GM12878 (cell line): ENCODE measurements at regions not wholly inside any gene's neighbourhood (a gene's known extent, or its start where the extent isn't known, plus 50 kb on each side); places are given as distances from the start of the nearest gene placed in this dataset.

ENCODE experiments used
- FOS ChIP-seq: IDR thresholded peaks from 3 replicates; pipeline ENCODE4 v1.6.1; 2011; ENCODE audit warnings: borderline replicate concordance; ENCODE audit not compliant: insufficient read length; ENCODE audit errors: extremely low read depth
- GABPA ChIP-seq: IDR thresholded peaks from 2 replicates; pipeline ENCODE4 v1.6.1; 2014; ENCODE audit warnings: antibody characterized with exemption, low read depth, mild to moderate bottlenecking, inconsistent platforms
- JUNB ChIP-seq: IDR thresholded peaks from 2 replicates; pipeline ENCODE4 v1.6.1; 2016; ENCODE audit warnings: antibody characterized with exemption, mild to moderate bottlenecking
- NR2C2 ChIP-seq: IDR thresholded peaks from 2 replicates; pipeline ENCODE4 v1.6.1; 2011; ENCODE audit warnings: borderline replicate concordance, low read depth; ENCODE audit not compliant: control insufficient read depth, insufficient read length
- NRF1 ChIP-seq: conservative IDR thresholded peaks from 2 replicates; pipeline ENCODE4 v1.6.1; 2011; ENCODE audit warnings: mild to moderate bottlenecking, low read depth, low read length, improper control_type of control experiment
- POLR2A ChIP-seq: IDR thresholded peaks from 2 replicates; pipeline ENCODE4 v1.6.1; 2011; ENCODE audit warnings: low read depth, mild to moderate bottlenecking, low read length
- RFX5 ChIP-seq: IDR thresholded peaks from 2 replicates; pipeline ENCODE4 v1.6.1; 2011; ENCODE audit warnings: low read depth, low read length, improper control_type of control experiment
- SREBF2 ChIP-seq: IDR thresholded peaks from 2 replicates; pipeline ENCODE4 v1.6.1; 2012; ENCODE audit warnings: mild to moderate bottlenecking, low read length
- ZNF24 ChIP-seq: fragments of 450-650 bp; IDR thresholded peaks from 2 replicates; pipeline ENCODE4 v1.6.1; 2017; ENCODE audit warnings: antibody characterized with exemption, mild to moderate bottlenecking
- ZNF274 ChIP-seq: IDR thresholded peaks from one replicate; pipeline ENCODE4 v1.8.0; 2011; ENCODE audit not compliant: insufficient read length, insufficient read depth
- TF ChIP-seq, protein P1 (sequence below), 3 experiments: IDR thresholded peaks in 2 of 3; conservative IDR thresholded peaks in 1 of 3; 2 replicates each; pipeline ENCODE4 v1.5.1; 2011; ENCODE audit warnings: low read depth in 3 of 3, low read length in 3 of 3, mild to moderate bottlenecking in 3 of 3, control low read depth in 2 of 3, moderate library complexity in 2 of 3, inconsistent platforms in 1 of 3, mixed read lengths in 1 of 3; ENCODE audit not compliant: control insufficient read depth in 2 of 3, insufficient read depth in 1 of 3; ENCODE audit errors: extremely low read depth in 1 of 3
- TF ChIP-seq, protein P2 (sequence below): IDR thresholded peaks from 2 replicates; pipeline ENCODE4 v1.6.1; 2011; ENCODE audit warnings: mild to moderate bottlenecking, low read depth, low read length, moderate library complexity; ENCODE audit not compliant: insufficient replicate concordance
- TF ChIP-seq, protein P3 (sequence below): IDR thresholded peaks from 2 replicates; pipeline ENCODE4 v1.6.1; 2012; ENCODE audit warnings: low read depth, low read length, improper control_type of control experiment

DNA sequence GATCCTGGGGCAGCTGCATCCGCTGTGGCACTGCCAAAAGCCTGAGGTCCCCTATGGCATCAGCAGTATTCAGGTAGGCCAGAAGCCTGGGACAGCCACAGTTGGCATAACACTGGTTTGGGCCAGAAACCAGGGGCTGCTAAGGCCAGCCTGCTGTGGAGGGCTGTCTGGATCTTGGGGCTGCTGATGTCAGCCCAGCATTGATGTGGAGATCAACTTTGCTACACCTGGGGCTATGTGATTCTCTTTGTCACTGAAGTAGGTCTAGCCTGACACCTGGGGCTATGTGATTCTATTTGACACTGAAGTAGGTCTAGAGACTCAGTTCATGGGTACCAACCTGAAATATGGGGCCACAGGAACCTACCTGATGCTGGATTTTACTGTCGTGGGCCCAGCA lies 411.5 kb downstream of the RASEF start:
- no peak for TF ChIP-seq JUNB
- TF ChIP-seq, protein P1, sequence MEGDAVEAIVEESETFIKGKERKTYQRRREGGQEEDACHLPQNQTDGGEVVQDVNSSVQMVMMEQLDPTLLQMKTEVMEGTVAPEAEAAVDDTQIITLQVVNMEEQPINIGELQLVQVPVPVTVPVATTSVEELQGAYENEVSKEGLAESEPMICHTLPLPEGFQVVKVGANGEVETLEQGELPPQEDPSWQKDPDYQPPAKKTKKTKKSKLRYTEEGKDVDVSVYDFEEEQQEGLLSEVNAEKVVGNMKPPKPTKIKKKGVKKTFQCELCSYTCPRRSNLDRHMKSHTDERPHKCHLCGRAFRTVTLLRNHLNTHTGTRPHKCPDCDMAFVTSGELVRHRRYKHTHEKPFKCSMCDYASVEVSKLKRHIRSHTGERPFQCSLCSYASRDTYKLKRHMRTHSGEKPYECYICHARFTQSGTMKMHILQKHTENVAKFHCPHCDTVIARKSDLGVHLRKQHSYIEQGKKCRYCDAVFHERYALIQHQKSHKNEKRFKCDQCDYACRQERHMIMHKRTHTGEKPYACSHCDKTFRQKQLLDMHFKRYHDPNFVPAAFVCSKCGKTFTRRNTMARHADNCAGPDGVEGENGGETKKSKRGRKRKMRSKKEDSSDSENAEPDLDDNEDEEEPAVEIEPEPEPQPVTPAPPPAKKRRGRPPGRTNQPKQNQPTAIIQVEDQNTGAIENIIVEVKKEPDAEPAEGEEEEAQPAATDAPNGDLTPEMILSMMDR (IDR thresholded peaks at IDR 0.05 in 2 of 3, conservative IDR thresholded peaks at IDR 0.05 in 1 of 3; ENCODE audit: control insufficient read depth in 2 of 3, extremely low read depth in 1 of 3, insufficient read depth in 1 of 3, low read depth in 3 of 3, low read length in 3 of 3), result no peak
- TF ChIP-seq RFX5, result no peak
- TF ChIP-seq FOS, result no peak
- no peak for TF ChIP-seq ZNF24
- TF ChIP-seq NRF1, result no peak
- no peak for TF ChIP-seq POLR2A
- TF ChIP-seq ZNF274, result no peak
- TF ChIP-seq, protein P2, sequence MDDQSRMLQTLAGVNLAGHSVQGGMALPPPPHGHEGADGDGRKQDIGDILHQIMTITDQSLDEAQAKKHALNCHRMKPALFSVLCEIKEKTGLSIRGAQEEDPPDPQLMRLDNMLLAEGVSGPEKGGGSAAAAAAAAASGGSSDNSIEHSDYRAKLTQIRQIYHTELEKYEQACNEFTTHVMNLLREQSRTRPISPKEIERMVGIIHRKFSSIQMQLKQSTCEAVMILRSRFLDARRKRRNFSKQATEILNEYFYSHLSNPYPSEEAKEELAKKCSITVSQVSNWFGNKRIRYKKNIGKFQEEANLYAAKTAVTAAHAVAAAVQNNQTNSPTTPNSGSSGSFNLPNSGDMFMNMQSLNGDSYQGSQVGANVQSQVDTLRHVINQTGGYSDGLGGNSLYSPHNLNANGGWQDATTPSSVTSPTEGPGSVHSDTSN, result no peak
- TF ChIP-seq, protein P3, sequence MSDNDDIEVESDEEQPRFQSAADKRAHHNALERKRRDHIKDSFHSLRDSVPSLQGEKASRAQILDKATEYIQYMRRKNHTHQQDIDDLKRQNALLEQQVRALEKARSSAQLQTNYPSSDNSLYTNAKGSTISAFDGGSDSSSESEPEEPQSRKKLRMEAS, result no peak
- TF ChIP-seq GABPA, result no peak
- TF ChIP-seq SREBF2, result no peak
- no peak for TF ChIP-seq NR2C2
